ENCODE measurements at regions not wholly inside any gene's neighbourhood (a gene's known extent, or its start where the extent isn't known, plus 50 kb on each side); places are given as distances from the start of the nearest gene placed in this dataset.

- peak; percentile 31 for ATAC-seq
- DNase-seq (ENCODE audit: low spot score): no peak
These were observed 66.8 kb upstream of the MOCS1 start for GRCh38 chr6:40000964-40001515.

- no peak for DNase-seq (ENCODE audit: low spot score)
- no peak for ATAC-seq
These were observed 65.0 kb upstream of the MOCS1 start for GRCh38 chr6:39999006-39999867.

GRCh38 chr6:39998126-39998525 is 63.9 kb upstream of the MOCS1 start:
- ATAC-seq: no peak
- DNase-seq (ENCODE audit: low spot score): no peak

DNA sequence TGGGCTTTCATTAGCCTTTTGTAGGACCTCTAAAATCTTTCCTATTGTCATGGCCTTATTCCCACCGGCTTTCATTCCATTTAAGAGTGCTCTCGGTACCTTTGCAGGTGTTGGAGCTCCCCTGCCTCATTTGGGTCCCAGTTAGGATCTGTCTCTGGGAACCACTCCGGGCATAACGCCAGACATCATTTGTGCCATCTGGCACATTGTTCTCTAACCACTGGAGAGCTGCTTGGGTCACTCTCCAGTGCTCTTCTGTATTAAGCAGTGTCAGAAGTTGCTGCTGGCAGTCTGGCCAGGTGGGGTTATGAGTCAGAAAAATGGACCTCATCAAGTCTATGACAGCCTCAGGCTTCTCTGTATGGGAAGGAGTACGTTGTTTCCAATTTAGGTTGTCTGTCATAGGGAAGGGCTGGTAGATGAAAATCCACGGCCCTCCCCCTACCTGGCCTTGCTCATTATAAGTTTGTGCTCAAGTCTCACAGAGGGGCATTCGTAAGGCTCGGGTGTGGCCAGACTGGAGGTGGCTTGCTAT is 62.9 kb upstream of the MOCS1 start:
- no peak for ATAC-seq
- no peak for DNase-seq (ENCODE audit: low spot score)

DNA sequence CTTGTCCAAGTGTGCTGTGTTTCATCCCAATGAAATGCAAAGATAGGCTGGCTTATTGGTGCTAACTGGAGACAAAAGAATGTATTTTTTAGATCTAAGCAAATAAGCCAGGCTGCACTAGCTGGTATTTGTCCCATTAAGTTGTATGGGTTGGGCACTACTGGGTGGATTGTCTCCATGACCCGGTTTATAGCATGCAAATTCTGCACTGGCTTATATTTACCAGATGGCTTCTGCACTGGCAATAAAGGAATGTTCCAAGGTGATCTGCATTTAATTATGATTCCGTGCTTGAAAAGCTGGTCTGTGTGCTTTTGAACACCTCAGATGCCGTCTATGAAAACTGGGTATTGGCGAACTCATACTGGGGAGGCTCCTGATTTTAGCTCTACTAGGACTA is 61.4 kb upstream of the MOCS1 start:
- ATAC-seq: no peak
- DNase-seq (ENCODE audit: low spot score): no peak

GRCh38 chr6:39992861-39993622 is 58.8 kb upstream of the MOCS1 start:
- DNase-seq (ENCODE audit: low spot score) (no peak), ATAC-seq (peak; percentile 54)
